Progenitor cell of endocrine pancreas (in vitro differentiated cells): ENCODE measurements at regions not wholly inside any gene's neighbourhood (a gene's known extent, or its start where the extent isn't known, plus 50 kb on each side); places are given as distances from the start of the nearest gene placed in this dataset.

Experiments used
- DNase-seq: peaks from one replicate; pipeline ENCODE4 v3.0.0; 2021; ENCODE audit warnings: low spot score; ENCODE audit not compliant: unreplicated experiment
- H3K27ac Mint-ChIP-seq: 2 replicates; pipeline ENCODE4 v1.8.0; 2021; ENCODE audit warnings: mild to moderate bottlenecking, moderate library complexity, mixed read lengths
- H3K27me3 Mint-ChIP-seq: 2 replicates; pipeline ENCODE4 v1.8.0; 2021; ENCODE audit warnings: mixed read lengths
- H3K36me3 Mint-ChIP-seq: 2 replicates; pipeline ENCODE4 v1.8.0; 2022; ENCODE audit warnings: mixed read lengths; ENCODE audit not compliant: insufficient read depth
- H3K4me1 Mint-ChIP-seq: 2 replicates; pipeline ENCODE4 v1.8.0; 2021; ENCODE audit warnings: low read depth, mixed read lengths
- H3K4me3 Mint-ChIP-seq: 2 replicates; pipeline ENCODE4 v1.8.0; 2021; ENCODE audit warnings: low read depth, mild to moderate bottlenecking, moderate library complexity, mixed read lengths
- H3K9me3 Mint-ChIP-seq: 2 replicates; pipeline ENCODE4 v1.8.0; 2021; ENCODE audit warnings: low read depth, mixed read lengths
- CTCF ChIP-seq: fragments of 200-600 bp; sonication (generic); IDR thresholded peaks from one replicate; pipeline ENCODE4 v1.5.0; 2021; ENCODE audit warnings: antibody characterized with exemption, mild to moderate bottlenecking; ENCODE audit not compliant: unreplicated experiment

GRCh38 chr2:194494401-194494800 is 1162.6 kb upstream of the SLC39A10 start:
- Mint-ChIP-seq H3K27me3 (no peaks in the 10 kb centered on the region), H3K27ac (no peak overlapping the region), H3K36me3 (no peaks in the 10 kb centered on the region), H3K4me3 (no peak overlapping the region), H3K4me1 (no peaks in the 10 kb centered on the region), H3K9me3 (no peaks in the 10 kb centered on the region)
- TF ChIP-seq CTCF = no peak
- no peak for DNase-seq

GRCh38 chr2:194491409-194492115 is 1165.5 kb upstream of the SLC39A10 start:
- no peak for TF ChIP-seq CTCF
- DNase-seq = no peak
- Mint-ChIP-seq H3K4me1 (no peaks in the 10 kb centered on the region), H3K4me3 (no peak overlapping the region), H3K27ac (no peak overlapping the region), H3K27me3 (no peaks in the 10 kb centered on the region), H3K9me3 (no peaks in the 10 kb centered on the region), H3K36me3 (no peaks in the 10 kb centered on the region)

GRCh38 chr2:194486326-194486725 is 1170.7 kb upstream of the SLC39A10 start:
- Mint-ChIP-seq H3K4me1 (no peaks in the 10 kb centered on the region), H3K36me3 (no peaks in the 10 kb centered on the region), H3K4me3 (no peak overlapping the region), H3K27me3 (no peaks in the 10 kb centered on the region), H3K9me3 (no peaks in the 10 kb centered on the region), H3K27ac (no peak overlapping the region)
- DNase-seq = no peak
- no peak for TF ChIP-seq CTCF

- TF ChIP-seq CTCF = no peak
- no peak for DNase-seq
- H3K36me3 Mint-ChIP-seq = no peaks in the 10 kb centered on the region
- no peaks in the 10 kb centered on the region for H3K27me3 Mint-ChIP-seq
- no peaks in the 10 kb centered on the region for H3K4me1 Mint-ChIP-seq
- H3K9me3 Mint-ChIP-seq = no peaks in the 10 kb centered on the region
- H3K4me3 Mint-ChIP-seq = no peak overlapping the region
- H3K27ac Mint-ChIP-seq = no peak overlapping the region
These were observed 1174.0 kb upstream of the SLC39A10 start for GRCh38 chr2:194483041-194483440.

- DNase-seq = no peak
- no peak for TF ChIP-seq CTCF
- Mint-ChIP-seq H3K27ac (no peak overlapping the region), H3K9me3 (no peaks in the 10 kb centered on the region), H3K4me3 (no peak overlapping the region), H3K27me3 (no peaks in the 10 kb centered on the region), H3K36me3 (no peaks in the 10 kb centered on the region), H3K4me1 (no peaks in the 10 kb centered on the region)
These were observed 1191.4 kb upstream of the SLC39A10 start for GRCh38 chr2:194465641-194466040.
